Esophagus squamous epithelium (tissue), 4 donors: ENCODE measurements at regions not wholly inside any gene's neighbourhood (a gene's known extent, or its start where the extent isn't known, plus 50 kb on each side); places are given as distances from the start of the nearest gene placed in this dataset.

ENCODE experiments used
- POLR2A ChIP-seq, 4 donors: fragments of 450-650 bp; IDR thresholded peaks; one replicate each; pipeline ENCODE4 v1.6.1; 2017; ENCODE audit warnings: antibody characterized with exemption in 4 of 4, mild to moderate bottlenecking in 4 of 4, moderate library complexity in 3 of 4
- TF ChIP-seq, protein P1 (sequence below), 6 experiments: fragments of 450-650 bp in 4 of 6; fragments of 200-600 bp in 2 of 6; sonication (generic) in 2 of 6; IDR thresholded peaks; one replicate each; pipeline ENCODE4 v1.5.1; 2016 to 2019; ENCODE audit warnings: antibody characterized with exemption in 6 of 6, mild to moderate bottlenecking in 4 of 6, moderate library complexity in 4 of 6

DNA sequence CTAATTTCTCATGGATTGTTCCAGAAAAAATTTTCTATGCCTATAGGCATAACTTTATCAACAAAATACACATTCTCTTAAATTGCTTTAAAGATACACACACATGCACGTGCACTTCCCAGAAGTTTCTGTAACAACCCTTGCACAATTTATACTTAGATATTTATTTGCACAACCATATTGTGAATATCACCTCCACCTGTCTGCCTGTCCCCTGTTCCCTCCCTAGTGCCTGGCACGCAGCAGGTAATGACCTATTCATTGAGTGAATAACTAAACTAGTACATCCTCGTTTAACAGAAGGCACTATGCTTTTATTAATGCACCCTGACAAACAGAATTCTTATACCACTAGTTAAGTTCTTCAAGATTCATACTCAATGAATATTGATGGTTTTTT is 198.9 kb downstream of the BCAS1 start:
- no peak for TF ChIP-seq POLR2A (IDR thresholded peaks at IDR 0.05)
- TF ChIP-seq, protein P1, sequence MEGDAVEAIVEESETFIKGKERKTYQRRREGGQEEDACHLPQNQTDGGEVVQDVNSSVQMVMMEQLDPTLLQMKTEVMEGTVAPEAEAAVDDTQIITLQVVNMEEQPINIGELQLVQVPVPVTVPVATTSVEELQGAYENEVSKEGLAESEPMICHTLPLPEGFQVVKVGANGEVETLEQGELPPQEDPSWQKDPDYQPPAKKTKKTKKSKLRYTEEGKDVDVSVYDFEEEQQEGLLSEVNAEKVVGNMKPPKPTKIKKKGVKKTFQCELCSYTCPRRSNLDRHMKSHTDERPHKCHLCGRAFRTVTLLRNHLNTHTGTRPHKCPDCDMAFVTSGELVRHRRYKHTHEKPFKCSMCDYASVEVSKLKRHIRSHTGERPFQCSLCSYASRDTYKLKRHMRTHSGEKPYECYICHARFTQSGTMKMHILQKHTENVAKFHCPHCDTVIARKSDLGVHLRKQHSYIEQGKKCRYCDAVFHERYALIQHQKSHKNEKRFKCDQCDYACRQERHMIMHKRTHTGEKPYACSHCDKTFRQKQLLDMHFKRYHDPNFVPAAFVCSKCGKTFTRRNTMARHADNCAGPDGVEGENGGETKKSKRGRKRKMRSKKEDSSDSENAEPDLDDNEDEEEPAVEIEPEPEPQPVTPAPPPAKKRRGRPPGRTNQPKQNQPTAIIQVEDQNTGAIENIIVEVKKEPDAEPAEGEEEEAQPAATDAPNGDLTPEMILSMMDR (IDR thresholded peaks at IDR 0.05), result no peak
